ENCODE measurements at regions not wholly inside any gene's neighbourhood (a gene's known extent, or its start where the extent isn't known, plus 50 kb on each side); places are given as distances from the start of the nearest gene placed in this dataset.

DNA sequence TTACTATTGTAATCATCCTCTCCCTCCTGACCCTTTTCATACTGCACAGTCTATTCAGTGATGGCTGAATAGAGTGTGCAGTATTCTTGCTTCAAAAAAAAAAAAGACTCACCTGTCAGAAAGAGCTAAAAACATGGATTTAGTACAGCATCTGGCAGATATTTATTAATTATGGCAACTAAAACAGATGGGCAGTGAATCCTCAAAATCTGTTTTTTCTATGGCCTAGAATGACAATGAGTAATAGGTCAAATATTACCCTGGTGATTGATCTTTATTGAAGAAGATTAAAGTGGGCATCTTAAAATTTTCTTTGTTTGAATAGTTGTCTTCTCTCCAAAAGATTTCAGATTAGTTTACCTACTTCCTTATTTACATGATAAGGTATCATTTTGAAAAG lies 543.6 kb downstream of the FOXG1 start:
- H3K4me3 ChIP-seq: no peak overlapping the region
- no peaks in the 10 kb centered on the region for H3K4me1 ChIP-seq
- ATAC-seq (no peak), DNase-seq (no peak)
- H3K36me3 ChIP-seq (replicated peaks in 1 of 2; ENCODE audit: insufficient read depth in 1 of 2, low read depth in 2 of 2): no peaks in the 10 kb centered on the region
- no peaks in the 10 kb centered on the region for H3K9me3 ChIP-seq
- intact Hi-C loops (cut with DNase I): no loop called here
- no peak overlapping the region for H3K27ac ChIP-seq
- H3K27me3 ChIP-seq: no peaks in the 10 kb centered on the region
- no peak for TF ChIP-seq POLR2A (IDR thresholded peaks at IDR 0.05)
- TF ChIP-seq, protein P1, sequence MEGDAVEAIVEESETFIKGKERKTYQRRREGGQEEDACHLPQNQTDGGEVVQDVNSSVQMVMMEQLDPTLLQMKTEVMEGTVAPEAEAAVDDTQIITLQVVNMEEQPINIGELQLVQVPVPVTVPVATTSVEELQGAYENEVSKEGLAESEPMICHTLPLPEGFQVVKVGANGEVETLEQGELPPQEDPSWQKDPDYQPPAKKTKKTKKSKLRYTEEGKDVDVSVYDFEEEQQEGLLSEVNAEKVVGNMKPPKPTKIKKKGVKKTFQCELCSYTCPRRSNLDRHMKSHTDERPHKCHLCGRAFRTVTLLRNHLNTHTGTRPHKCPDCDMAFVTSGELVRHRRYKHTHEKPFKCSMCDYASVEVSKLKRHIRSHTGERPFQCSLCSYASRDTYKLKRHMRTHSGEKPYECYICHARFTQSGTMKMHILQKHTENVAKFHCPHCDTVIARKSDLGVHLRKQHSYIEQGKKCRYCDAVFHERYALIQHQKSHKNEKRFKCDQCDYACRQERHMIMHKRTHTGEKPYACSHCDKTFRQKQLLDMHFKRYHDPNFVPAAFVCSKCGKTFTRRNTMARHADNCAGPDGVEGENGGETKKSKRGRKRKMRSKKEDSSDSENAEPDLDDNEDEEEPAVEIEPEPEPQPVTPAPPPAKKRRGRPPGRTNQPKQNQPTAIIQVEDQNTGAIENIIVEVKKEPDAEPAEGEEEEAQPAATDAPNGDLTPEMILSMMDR (IDR thresholded peaks at IDR 0.05): no peak

DNA sequence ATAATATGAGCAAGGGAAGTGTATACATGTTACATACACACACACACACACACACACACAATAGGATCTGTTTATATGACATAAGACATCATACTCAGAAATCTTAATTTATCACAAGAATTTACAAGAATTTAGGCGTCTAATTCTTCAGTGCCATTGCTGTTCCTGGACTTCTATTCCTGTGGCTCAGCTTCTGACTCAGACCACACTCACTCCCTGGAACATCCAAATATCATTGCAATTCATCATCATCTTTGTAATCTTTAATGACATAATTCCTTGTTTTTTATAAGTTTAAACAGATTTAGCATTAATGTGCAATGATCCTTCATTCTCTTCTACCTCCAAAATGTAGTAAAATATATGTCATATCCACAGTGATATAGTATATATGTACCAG lies 544.2 kb downstream of the FOXG1 start:
- ATAC-seq (no peak), DNase-seq (no peak)
- intact Hi-C loops (cut with DNase I): no loop called here
- no peaks in the 10 kb centered on the region for H3K27me3 ChIP-seq
- H3K27ac ChIP-seq: no peak overlapping the region
- H3K9me3 ChIP-seq: no peaks in the 10 kb centered on the region
- 50 to 68% methylated on average over 1 of the region's 1 CpG for WGBS, 2 donors
- H3K4me1 ChIP-seq: no peaks in the 10 kb centered on the region
- TF ChIP-seq, protein P1 (IDR thresholded peaks at IDR 0.05): no peak
- TF ChIP-seq POLR2A (IDR thresholded peaks at IDR 0.05): no peak
- no peaks in the 10 kb centered on the region for H3K36me3 ChIP-seq (replicated peaks in 1 of 2; ENCODE audit: insufficient read depth in 1 of 2, low read depth in 2 of 2)
- H3K4me3 ChIP-seq: no peak overlapping the region

DNA sequence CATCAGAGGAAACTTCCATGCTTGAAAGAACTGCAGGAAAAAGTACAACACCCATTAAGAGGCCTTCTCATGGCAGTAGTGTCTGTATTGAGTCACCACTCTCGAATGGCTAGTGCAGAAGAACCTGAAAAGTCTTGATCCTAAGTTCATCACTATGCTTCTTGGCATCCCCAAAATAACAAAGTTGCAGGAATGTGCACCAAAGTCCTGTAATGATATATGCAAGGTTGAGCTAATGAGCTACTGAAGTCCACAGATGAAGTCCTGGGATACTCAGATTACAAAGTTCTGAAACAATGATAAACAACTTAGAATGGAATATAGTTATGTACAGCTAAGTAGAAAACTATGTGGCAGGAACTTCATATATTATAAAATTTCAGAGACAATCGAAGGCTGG lies 545.4 kb downstream of the FOXG1 start:
- intact Hi-C loops (cut with DNase I): no loop called here
- Histone ChIP-seq H3K36me3 (replicated peaks in 1 of 2; ENCODE audit: insufficient read depth in 1 of 2, low read depth in 2 of 2) (no peaks in the 10 kb centered on the region), H3K4me3 (no peak overlapping the region), H3K4me1 (no peaks in the 10 kb centered on the region), H3K9me3 (no peaks in the 10 kb centered on the region), H3K27me3 (no peaks in the 10 kb centered on the region), H3K27ac (no peak overlapping the region)
- no peak for TF ChIP-seq POLR2A (IDR thresholded peaks at IDR 0.05)
- TF ChIP-seq, protein P1 (IDR thresholded peaks at IDR 0.05): no peak
- ATAC-seq (no peak), DNase-seq (no peak)
- WGBS, 2 donors: 27 to 32% methylated on average over 2 of the region's 2 CpGs

DNA sequence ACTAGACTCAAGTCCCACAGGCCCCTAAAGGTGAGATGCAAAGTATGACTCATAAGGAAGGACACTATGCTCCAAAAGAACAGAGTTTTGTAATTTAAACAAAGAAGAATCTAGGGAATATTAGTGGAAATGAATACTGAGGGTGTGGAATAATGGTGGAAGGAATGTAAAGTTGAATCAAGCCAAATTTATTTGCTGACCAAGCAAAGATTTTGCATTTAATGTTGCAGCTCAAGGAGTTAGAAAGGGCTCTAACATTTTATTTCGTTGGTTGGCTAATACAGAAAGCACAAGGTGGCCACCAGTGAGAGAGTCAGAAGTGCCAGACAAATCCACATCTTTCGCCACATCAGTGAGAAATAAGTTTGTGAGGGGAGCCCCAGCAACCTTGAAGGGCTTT lies 550.3 kb downstream of the FOXG1 start:
- intact Hi-C loops (cut with DNase I): no loop called here
- ATAC-seq: no peak
- H3K27ac ChIP-seq: no peak overlapping the region
- no peaks in the 10 kb centered on the region for H3K27me3 ChIP-seq
- no peaks in the 10 kb centered on the region for H3K9me3 ChIP-seq
- H3K4me1 ChIP-seq: no peaks in the 10 kb centered on the region
- 49 to 60% methylated on average over 2 of the region's 2 CpGs for WGBS, 2 donors
- no peaks in the 10 kb centered on the region for H3K36me3 ChIP-seq (replicated peaks in 1 of 2; ENCODE audit: insufficient read depth in 1 of 2, low read depth in 2 of 2)
- DNase-seq: no peak
- TF ChIP-seq POLR2A (IDR thresholded peaks at IDR 0.05): no peak
- TF ChIP-seq, protein P1 (IDR thresholded peaks at IDR 0.05): no peak
- H3K4me3 ChIP-seq: no peak overlapping the region

DNA sequence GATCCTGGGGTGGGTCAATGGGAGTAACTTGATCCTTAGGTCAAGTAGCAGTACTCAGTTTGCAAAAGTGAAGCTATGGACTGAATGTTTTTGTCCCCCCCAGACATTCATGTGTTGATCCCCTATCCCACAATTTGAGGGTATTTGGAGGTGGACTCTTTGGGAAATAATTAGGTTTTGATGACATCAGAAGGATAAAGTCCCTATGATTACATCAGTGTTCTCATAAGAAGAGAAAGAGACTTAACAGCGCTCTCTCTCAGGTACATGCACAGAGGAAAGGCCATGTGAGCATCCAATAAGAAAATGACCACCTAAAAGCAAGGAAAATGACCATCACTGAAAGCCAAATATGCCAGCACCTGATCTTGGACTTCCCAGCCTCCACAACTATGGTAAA lies 550.8 kb downstream of the FOXG1 start:
- ATAC-seq (no peak), DNase-seq (no peak)
- TF ChIP-seq, protein P1 (IDR thresholded peaks at IDR 0.05): no peak
- TF ChIP-seq POLR2A (IDR thresholded peaks at IDR 0.05): no peak
- WGBS, 2 donors: 73 to 87% methylated on average over 1 of the region's 1 CpG
- Histone ChIP-seq H3K27ac (no peak overlapping the region), H3K36me3 (replicated peaks in 1 of 2; ENCODE audit: insufficient read depth in 1 of 2, low read depth in 2 of 2) (no peaks in the 10 kb centered on the region), H3K4me3 (no peak overlapping the region), H3K9me3 (no peaks in the 10 kb centered on the region), H3K27me3 (no peaks in the 10 kb centered on the region), H3K4me1 (no peaks in the 10 kb centered on the region)
- intact Hi-C loops (cut with DNase I): no loop called here
